T-helper 2 cell treated with Interferon-gamma antibody and Interleukin-4, amounts not matched to agents 5 μg/mL and 100 μg/mL, for 36 hours (primary cell): ENCODE measurements at regions not wholly inside any gene's neighbourhood (a gene's known extent, or its start where the extent isn't known, plus 50 kb on each side); places are given as distances from the start of the nearest gene placed in this dataset.

Experiments
- DNase-seq: peaks from one replicate; pipeline ENCODE4 v3.0.0; 2021; ENCODE audit warnings: low spot score
- H3K27ac Mint-ChIP-seq: one replicate; pipeline ENCODE4 v1.8.0; 2021; ENCODE audit warnings: mild to moderate bottlenecking, mixed read lengths
- H3K27me3 Mint-ChIP-seq: one replicate; pipeline ENCODE4 v1.8.0; 2021; ENCODE audit warnings: low read depth, mixed read lengths
- H3K36me3 Mint-ChIP-seq: one replicate; pipeline ENCODE4 v1.8.0; 2021; ENCODE audit warnings: low read depth, mixed read lengths
- H3K4me1 Mint-ChIP-seq: one replicate; pipeline ENCODE4 v1.8.0; 2021; ENCODE audit warnings: low read depth, mixed read lengths
- H3K4me3 Mint-ChIP-seq: one replicate; pipeline ENCODE4 v1.8.0; 2022; ENCODE audit warnings: mild to moderate bottlenecking, moderate library complexity, mixed read lengths
- H3K9me3 Mint-ChIP-seq: one replicate; pipeline ENCODE4 v1.8.0; 2021; ENCODE audit warnings: mixed read lengths

DNA sequence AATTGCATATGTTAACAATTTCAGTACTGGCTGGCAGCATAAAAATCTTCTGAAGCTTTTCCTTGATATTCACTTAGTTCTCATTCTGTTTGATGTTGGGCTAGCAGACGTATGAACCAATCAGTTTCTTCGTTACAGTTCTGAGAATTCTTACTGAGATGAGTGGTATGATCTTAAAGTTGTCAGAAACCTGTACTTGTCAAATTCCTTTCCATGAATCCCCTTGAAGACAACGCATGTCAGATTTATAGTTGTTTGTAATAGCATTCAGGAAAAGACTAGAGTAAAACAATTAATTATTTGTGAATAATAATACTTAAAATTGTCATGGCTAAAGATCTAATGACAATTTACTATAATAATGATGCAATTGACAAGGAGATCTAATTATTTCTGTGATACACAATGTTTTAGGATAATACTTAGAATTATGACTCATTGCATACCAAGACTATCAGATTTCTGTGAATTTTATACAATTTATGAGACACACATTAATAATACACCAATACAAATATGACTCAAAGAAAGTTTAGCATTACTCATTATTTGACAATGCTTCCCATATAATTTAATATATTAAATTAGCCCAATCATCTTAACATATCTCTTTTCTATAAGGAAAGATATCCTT lies 447.2 kb downstream of the RFC3 start:
- H3K9me3 Mint-ChIP-seq: peaks cover 3% of the 10 kb centered on the region
- DNase-seq: no peak
- no peaks in the 10 kb centered on the region for H3K4me1 Mint-ChIP-seq
- no peak overlapping the region for H3K27ac Mint-ChIP-seq
- no peak overlapping the region for H3K4me3 Mint-ChIP-seq
- H3K36me3 Mint-ChIP-seq: no peaks in the 10 kb centered on the region
- no peaks in the 10 kb centered on the region for H3K27me3 Mint-ChIP-seq

- no peaks in the 10 kb centered on the region for H3K4me1 Mint-ChIP-seq
- H3K27me3 Mint-ChIP-seq: no peaks in the 10 kb centered on the region
- H3K27ac Mint-ChIP-seq: no peak overlapping the region
- H3K36me3 Mint-ChIP-seq: no peaks in the 10 kb centered on the region
- no peak for DNase-seq
- no peak overlapping the region for H3K4me3 Mint-ChIP-seq
- H3K9me3 Mint-ChIP-seq: peaks cover 13% of the 10 kb centered on the region
Observed at GRCh38 chr13:34276764-34277163, 458.8 kb downstream of the RFC3 start.

- Mint-ChIP-seq H3K27ac (no peak overlapping the region), H3K4me3 (no peak overlapping the region), H3K9me3 (peaks cover 13% of the 10 kb centered on the region), H3K36me3 (no peaks in the 10 kb centered on the region), H3K27me3 (no peaks in the 10 kb centered on the region), H3K4me1 (no peaks in the 10 kb centered on the region)
- no peak for DNase-seq
Observed at GRCh38 chr13:34277936-34278335, 460.0 kb downstream of the RFC3 start.

DNA sequence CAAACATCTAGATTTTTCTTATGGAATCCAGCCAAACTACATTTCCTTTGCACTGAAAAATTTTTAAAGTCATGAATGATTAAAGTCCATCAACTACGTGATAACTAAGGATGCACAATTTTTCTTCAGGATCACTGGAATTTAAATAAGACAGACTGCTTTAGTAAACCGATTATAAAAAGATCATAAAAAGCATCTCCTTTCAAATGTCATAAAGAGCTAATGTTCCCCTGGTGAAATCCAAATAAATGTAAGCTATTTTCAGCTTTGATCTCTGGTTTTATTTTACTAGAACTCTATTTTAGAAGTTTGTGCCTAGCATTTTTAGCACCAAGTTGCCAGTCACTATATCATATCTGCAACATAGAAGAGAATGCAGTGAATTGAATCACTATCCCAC lies 460.8 kb downstream of the RFC3 start:
- peaks cover 18% of the 10 kb centered on the region for H3K9me3 Mint-ChIP-seq
- H3K4me3 Mint-ChIP-seq: no peak overlapping the region
- no peak for DNase-seq

GRCh38 chr13:34290661-34291060 lies 472.7 kb downstream of the RFC3 start:
- no peaks in the 10 kb centered on the region for H3K4me1 Mint-ChIP-seq
- no peak for DNase-seq
- H3K9me3 Mint-ChIP-seq: no peaks in the 10 kb centered on the region
- no peak overlapping the region for H3K27ac Mint-ChIP-seq
- no peaks in the 10 kb centered on the region for H3K27me3 Mint-ChIP-seq
- no peaks in the 10 kb centered on the region for H3K36me3 Mint-ChIP-seq
- H3K4me3 Mint-ChIP-seq: no peak overlapping the region

More for the DNA sequence above, 460.8 kb downstream of the RFC3 start:
- Mint-ChIP-seq H3K4me1 (no peaks in the 10 kb centered on the region), H3K27ac (no peak overlapping the region), H3K27me3 (no peaks in the 10 kb centered on the region), H3K36me3 (no peaks in the 10 kb centered on the region)

GRCh38 chr13:34294483-34295129 lies 476.7 kb downstream of the RFC3 start:
- Mint-ChIP-seq H3K4me1 (no peaks in the 10 kb centered on the region), H3K36me3 (no peaks in the 10 kb centered on the region), H3K27me3 (no peaks in the 10 kb centered on the region), H3K27ac (no peak overlapping the region), H3K9me3 (no peaks in the 10 kb centered on the region), H3K4me3 (no peak overlapping the region)
- no peak for DNase-seq

GRCh38 chr13:34300559-34300958 lies 482.6 kb downstream of the RFC3 start:
- Mint-ChIP-seq H3K36me3 (no peaks in the 10 kb centered on the region), H3K27ac (no peak overlapping the region), H3K4me1 (no peaks in the 10 kb centered on the region)

DNA sequence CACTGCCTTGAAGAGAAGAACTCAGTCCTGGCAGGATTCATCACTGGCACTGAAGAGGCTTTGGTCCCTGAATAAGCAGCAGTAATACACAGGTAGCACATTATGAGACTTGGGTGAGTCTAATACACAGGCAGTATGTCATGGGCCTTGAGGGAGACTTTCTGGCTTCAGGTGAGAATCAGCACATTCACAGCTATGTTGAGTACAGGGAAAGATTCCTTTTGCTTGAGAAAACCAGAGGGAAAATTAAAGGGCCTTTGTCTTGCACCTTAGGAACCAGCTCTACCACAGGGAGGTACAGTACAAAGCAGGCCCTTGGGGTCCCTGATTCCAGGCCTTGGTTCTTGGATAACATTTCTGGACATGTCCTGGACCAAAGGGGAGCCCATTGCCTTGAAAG lies 484.6 kb downstream of the RFC3 start:
- H3K36me3 Mint-ChIP-seq: no peaks in the 10 kb centered on the region
- peaks cover 14% of the 10 kb centered on the region for H3K9me3 Mint-ChIP-seq
- no peak overlapping the region for H3K27ac Mint-ChIP-seq
- no peak for DNase-seq
- no peaks in the 10 kb centered on the region for H3K27me3 Mint-ChIP-seq
- no peak overlapping the region for H3K4me3 Mint-ChIP-seq
- no peaks in the 10 kb centered on the region for H3K4me1 Mint-ChIP-seq

More at GRCh38 chr13:34300559-34300958, 482.6 kb downstream of the RFC3 start:
- peaks cover 14% of the 10 kb centered on the region for H3K9me3 Mint-ChIP-seq
- no peaks in the 10 kb centered on the region for H3K27me3 Mint-ChIP-seq
- DNase-seq: no peak
- H3K4me3 Mint-ChIP-seq: no peak overlapping the region

DNA sequence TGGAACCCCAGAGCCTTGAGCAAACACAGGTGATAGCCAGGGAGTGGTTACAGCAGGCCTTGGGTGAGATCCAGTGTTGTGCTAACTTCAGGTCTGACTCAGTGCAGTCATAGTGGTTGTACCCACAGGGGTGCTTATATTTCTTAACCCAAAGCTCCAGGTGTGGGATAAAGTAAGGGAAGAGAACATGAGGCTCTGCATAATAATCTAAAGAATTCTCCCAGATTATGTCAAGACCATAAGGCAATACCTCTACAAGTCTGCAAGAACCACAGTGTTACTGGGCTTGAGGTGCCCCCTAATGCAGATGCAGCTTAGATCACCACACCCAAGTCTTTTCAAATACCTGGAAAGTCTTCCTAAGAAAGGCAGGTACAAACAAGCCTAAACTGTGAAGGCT lies 485.4 kb downstream of the RFC3 start:
- DNase-seq: no peak
- peaks cover 14% of the 10 kb centered on the region for H3K9me3 Mint-ChIP-seq

GRCh38 chr13:34307607-34308006 lies 489.7 kb downstream of the RFC3 start:
- no peaks in the 10 kb centered on the region for H3K27me3 Mint-ChIP-seq
- no peak overlapping the region for H3K27ac Mint-ChIP-seq
- H3K9me3 Mint-ChIP-seq: peaks cover 7% of the 10 kb centered on the region
- no peaks in the 10 kb centered on the region for H3K4me1 Mint-ChIP-seq
- H3K4me3 Mint-ChIP-seq: no peak overlapping the region
- H3K36me3 Mint-ChIP-seq: no peaks in the 10 kb centered on the region
- DNase-seq: no peak

More for the DNA sequence above, 485.4 kb downstream of the RFC3 start:
- no peak overlapping the region for H3K27ac Mint-ChIP-seq
- H3K27me3 Mint-ChIP-seq: no peaks in the 10 kb centered on the region
- H3K4me3 Mint-ChIP-seq: no peak overlapping the region
- no peaks in the 10 kb centered on the region for H3K36me3 Mint-ChIP-seq
- H3K4me1 Mint-ChIP-seq: no peaks in the 10 kb centered on the region

DNA sequence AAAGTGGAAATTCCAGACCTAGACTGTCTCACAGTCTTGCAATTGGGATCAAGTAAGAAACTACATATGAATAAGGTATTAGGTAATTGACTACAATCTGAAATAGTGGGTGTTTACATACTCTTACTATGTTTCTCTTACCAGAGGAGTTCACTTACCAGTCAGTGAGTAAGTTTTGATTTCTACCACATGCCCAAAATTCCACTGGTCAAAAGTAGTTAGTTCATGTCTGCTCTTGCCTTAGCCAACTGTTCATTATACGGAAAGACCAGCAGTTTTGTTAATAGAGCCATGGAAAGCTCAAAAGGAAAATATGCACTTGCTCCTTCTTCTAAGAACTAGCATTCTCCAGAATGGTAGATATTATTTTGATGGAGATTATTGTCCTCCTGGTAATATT lies 490.8 kb downstream of the RFC3 start:
- Mint-ChIP-seq H3K27ac (no peak overlapping the region), H3K4me3 (no peak overlapping the region), H3K4me1 (no peaks in the 10 kb centered on the region), H3K27me3 (no peaks in the 10 kb centered on the region), H3K9me3 (peaks cover 7% of the 10 kb centered on the region), H3K36me3 (no peaks in the 10 kb centered on the region)
- no peak for DNase-seq

GRCh38 chr13:34310539-34310938 lies 492.6 kb downstream of the RFC3 start:
- Mint-ChIP-seq H3K4me3 (no peak overlapping the region), H3K27ac (no peak overlapping the region), H3K27me3 (no peaks in the 10 kb centered on the region), H3K36me3 (no peaks in the 10 kb centered on the region), H3K9me3 (no peaks in the 10 kb centered on the region), H3K4me1 (no peaks in the 10 kb centered on the region)
- no peak for DNase-seq

DNA sequence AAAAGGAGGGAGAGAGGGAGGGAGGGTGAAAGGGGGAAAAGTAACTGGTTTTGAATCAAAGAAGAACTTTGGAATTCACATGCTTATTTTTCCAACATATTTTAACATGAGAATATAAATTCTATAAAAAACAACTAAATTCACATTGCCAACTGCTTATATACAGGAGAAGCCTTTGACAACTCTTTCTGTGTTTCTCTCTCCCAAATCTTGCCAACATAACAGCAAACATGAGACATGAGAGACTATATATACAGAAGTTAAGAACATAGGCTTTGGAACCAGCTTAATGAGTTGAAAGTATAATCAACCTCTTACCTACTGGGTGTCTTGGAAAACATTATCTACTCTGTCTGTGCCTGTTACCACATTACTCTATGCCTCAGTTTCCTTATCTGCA lies 493.3 kb downstream of the RFC3 start:
- Mint-ChIP-seq H3K36me3 (no peaks in the 10 kb centered on the region), H3K4me3 (no peak overlapping the region), H3K27me3 (no peaks in the 10 kb centered on the region), H3K4me1 (no peaks in the 10 kb centered on the region), H3K9me3 (no peaks in the 10 kb centered on the region), H3K27ac (no peak overlapping the region)
- DNase-seq: no peak

GRCh38 chr13:34312578-34312977 lies 494.6 kb downstream of the RFC3 start:
- DNase-seq: no peak
- H3K9me3 Mint-ChIP-seq: no peaks in the 10 kb centered on the region
- no peaks in the 10 kb centered on the region for H3K27me3 Mint-ChIP-seq
- no peaks in the 10 kb centered on the region for H3K4me1 Mint-ChIP-seq
- no peak overlapping the region for H3K4me3 Mint-ChIP-seq
- H3K27ac Mint-ChIP-seq: no peak overlapping the region
- no peaks in the 10 kb centered on the region for H3K36me3 Mint-ChIP-seq

- Mint-ChIP-seq H3K27ac (no peak overlapping the region), H3K27me3 (no peaks in the 10 kb centered on the region), H3K4me1 (no peaks in the 10 kb centered on the region), H3K4me3 (no peak overlapping the region), H3K36me3 (no peaks in the 10 kb centered on the region), H3K9me3 (peaks cover 3% of the 10 kb centered on the region)
- no peak for DNase-seq
Observed at GRCh38 chr13:34320084-34320483, 502.1 kb downstream of the RFC3 start.
